NCI-H1105 (cell line): ENCODE measurements at regions not wholly inside any gene's neighbourhood (a gene's known extent, or its start where the extent isn't known, plus 50 kb on each side); places are given as distances from the start of the nearest gene placed in this dataset.

Experiments used
- DNase-seq: peaks from one replicate; lab custom pipeline; 2025; lab: John Stamatoyannopoulos, UW

GRCh38 chr2:82508702-82509101, 1950.4 kb downstream of the SUCLG1 start:
- DNase-seq, result no peak

DNA sequence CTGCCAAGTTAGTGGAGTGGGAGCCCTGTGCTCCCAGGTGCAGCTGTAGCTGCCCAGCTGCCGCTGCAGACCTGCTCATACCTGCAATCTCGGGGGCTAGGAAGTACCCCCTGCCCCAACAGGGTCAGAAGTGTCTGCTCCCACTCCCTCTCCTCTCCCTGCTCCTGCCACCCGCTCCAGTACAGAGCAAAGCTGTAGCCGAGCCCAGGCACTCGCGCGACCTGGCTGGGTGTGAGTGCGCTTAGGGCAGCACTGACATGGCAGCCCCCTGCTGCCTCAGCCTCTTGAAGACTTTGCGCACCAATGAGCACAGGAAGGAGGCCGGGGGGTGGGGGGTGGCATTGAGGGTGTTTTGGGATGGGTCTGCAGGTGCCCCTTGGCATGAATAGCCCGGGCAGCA, 1951.4 kb downstream of the SUCLG1 start:
- no peak for DNase-seq

DNA sequence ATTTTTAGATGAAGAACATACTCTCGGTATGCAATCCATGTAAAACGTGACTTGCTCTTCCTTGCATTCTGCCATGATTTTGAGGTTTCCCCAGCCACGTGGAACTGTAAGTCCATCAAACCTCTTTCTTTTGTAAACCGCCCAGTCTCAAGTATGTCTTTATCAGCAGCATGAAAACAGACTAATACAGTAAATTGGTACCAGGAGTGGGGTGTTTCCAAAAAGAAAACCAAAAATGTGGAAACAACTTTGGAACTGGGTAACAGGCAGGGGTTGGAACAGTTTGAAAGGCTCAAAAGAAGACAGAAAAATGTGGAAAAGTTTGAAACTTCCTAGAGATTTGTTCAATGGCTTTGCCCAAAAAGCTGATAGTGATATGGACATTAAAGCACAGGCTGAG, 1957.9 kb downstream of the SUCLG1 start:
- no peak for DNase-seq

- no peak for DNase-seq
Measured at GRCh38 chr2:82498777-82499443, 1960.2 kb downstream of the SUCLG1 start.

- no peak for DNase-seq
Measured at GRCh38 chr2:82494739-82495138, 1964.3 kb downstream of the SUCLG1 start.

DNA sequence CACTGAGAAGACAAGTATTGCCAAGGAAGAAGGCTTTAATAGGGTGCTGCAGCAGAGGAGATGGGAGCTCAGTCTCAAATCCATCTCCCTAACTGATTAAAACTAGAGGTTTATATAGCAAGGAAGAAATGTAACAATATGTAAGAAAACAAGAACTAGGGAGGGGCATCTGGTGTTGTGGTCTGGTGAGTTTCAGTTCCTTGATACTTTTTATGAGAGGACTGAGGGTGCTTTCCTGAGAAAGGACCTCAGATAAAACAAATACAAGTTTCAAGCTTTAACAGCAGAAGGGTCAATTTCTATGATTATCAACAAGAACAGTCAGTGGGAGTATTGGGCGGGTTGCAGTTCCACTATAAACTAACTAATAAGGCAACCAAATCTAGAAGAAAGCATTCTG, 1967.5 kb downstream of the SUCLG1 start:
- DNase-seq, result no peak

DNA sequence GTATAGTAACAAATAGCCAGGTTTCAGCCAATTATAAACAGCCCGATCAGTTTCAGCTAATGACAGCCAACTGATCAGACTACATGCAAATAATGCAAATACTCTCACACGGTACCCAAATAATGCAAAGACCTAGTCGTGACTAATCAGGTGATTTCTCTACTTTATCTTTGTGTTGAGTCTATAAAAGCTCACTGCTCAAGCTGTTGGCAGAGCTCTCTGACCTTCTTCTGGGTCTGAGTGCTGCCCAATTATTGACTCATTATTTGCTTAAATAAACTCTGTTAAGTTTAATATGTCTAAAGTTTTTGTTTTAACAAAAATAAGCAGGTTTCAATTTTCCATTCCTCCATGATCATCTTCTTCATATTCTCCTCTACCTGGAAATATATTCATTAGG, 1971.7 kb downstream of the SUCLG1 start:
- DNase-seq, result no peak

DNA sequence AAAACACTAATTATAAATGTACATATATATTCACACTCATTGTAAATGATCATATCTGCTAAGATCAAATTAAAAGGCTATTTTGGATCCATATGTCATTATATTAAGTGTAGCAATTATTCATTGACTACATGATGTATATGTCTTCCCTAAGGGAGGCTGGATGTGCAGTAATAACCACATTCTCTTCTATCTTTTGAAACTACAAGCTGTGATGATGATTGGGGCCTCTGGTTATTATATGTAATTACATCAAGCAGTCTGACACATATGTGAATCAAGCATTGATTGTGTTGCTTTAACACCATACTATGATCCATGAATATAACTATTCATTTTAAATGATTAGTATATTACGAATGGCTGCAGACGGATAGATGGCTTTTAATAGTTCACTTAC, 1973.4 kb downstream of the SUCLG1 start:
- DNase-seq, result no peak

DNA sequence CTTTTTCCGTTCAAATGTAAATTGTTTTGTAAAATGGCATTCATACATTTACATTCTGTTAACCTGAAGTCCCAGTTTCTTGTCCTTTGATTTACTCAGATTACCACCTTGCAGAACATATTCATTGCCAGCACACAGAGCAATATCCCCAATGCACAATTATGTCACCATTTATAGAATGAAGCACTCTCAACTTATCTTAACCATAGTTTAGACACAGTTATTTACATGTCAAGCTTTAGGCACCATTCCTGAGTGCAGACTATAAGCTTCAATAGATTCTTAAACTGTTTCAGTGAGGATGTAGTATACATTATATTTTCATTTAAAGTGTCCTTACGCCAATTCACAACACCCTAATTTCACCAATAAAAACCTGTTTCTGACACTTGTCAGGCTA, 1977.9 kb downstream of the SUCLG1 start:
- no peak for DNase-seq

DNA sequence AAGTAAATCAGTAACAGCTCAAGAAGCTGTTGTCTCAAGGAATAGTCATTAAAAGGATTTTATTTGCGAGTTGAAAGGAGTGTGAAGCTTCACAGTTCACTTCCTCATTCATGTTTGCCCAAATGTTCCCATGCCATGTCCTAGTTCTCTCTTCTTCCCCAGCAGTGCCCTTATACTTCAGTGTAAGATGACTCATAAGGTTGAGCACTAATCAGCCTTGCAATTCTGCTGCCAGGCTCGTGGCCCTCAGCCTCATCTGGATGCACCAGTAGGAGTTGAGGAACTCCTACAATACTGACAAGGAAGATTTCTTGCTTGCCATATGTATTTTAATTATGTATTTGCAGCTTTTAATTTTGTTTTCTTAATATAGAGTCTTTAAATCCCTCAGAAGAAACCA, 1980.4 kb downstream of the SUCLG1 start:
- DNase-seq, result no peak

- no peak for DNase-seq
Measured at GRCh38 chr2:82476094-82476493, 1983.0 kb downstream of the SUCLG1 start.

- no peak for DNase-seq
Measured at GRCh38 chr2:82428251-82428650, 2030.8 kb downstream of the SUCLG1 start.

DNA sequence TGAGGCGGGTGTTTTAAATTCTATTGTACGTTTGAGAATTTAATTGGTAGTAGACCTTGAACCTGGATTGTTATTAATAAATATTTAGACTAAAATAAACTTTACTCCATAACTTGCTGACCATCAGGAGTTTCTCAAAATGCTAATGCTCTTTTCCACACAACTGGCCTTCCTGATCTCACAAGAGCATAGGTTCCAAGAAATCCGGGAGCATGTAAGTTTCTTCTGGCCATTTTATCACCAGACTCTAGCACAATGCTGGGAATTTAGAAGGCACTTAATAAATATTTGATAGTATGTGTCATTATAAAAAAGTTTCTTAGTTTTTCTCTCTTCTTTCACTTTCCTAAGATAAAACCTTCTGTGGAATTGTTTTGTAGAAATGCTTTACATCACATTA, 2047.1 kb downstream of the SUCLG1 start:
- no peak for DNase-seq

- DNase-seq, result no peak
Measured at GRCh38 chr2:82411071-82411470, 2048.0 kb downstream of the SUCLG1 start.

DNA sequence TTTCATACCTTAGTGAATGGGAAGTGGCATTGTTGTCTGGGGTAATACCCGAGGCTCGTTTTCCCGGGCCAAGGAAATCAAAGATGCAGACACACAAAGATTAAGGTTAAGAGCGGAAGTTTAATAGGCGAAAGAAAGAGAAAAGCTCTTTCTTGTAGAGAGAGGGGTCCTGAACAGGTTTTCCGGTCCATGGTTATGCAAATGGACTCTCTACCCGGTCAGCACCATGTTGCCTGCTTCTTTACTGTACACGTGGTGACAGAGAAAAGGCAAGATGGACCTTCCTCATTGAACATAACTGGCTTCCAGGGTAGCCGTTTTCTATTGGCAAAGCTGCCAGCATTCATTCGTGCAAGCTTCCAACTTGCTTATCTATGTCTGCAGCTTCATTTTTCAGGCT, 2063.5 kb downstream of the SUCLG1 start:
- no peak for DNase-seq

DNA sequence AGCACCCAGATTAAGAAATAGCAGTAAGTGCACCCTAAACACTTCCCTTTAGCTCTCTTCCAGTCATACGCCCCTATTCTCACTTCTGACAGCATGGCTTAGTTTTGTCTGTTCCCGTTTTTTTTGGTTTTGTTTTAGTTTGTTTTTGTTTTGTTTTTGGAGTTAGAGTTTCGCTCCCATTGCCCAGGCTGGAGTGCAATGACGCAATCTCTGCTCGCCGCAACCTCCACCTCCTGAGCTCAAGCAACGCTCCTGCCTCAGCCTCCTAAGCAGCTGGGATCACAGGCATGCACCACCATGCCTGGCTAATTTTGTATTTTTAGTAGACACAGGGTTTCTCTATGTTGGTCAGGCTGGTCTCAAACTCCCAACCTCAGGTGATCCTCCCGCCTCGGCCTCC, 2067.7 kb downstream of the SUCLG1 start:
- no peak for DNase-seq

- no peak for DNase-seq
Measured at GRCh38 chr2:82355622-82356021, 2051.1 kb upstream of the LRRTM1 start.

GRCh38 chr2:82345910-82346309, 2041.4 kb upstream of the LRRTM1 start:
- DNase-seq, result no peak

DNA sequence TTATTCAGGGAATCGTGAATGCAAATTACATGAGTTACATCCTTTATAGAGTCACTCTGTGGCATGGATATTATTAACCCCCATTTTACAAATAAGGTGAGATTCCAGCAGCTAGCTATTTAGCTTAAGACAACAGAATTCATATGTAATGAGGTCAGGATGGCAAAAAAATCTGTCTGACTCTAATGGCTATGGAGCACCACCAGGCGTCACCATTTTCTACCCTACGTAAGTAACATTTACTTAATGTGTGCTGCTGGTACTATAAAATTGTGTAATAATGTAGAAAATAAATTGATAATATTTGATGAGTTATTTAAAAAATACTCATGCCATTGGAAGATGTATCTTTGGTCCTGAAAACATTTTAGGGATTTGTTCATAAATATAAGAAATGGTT, 2040.1 kb upstream of the LRRTM1 start:
- no peak for DNase-seq

GRCh38 chr2:82342356-82342755, 2037.8 kb upstream of the LRRTM1 start:
- no peak for DNase-seq

- no peak for DNase-seq
Measured at GRCh38 chr2:82340578-82341053, 2036.1 kb upstream of the LRRTM1 start.

DNA sequence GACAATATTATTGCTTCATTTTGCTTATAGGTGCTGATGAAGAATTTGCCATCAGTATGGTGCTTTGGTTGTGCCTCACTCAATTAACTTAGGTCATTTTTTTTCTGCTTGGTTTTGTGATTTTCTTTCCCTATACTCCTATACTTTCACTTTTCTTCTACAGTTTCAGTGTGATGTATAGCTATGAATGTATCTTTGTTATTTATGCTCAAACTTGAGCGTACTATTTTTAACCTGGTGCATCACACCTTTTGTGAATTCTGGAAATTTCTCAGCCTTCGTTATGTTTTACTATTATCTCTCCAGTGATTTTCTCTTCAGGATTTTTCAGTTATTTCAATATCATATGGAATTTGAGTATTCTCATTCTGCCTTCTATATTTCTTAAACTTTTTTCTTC, 2035.3 kb upstream of the LRRTM1 start:
- no peak for DNase-seq

- DNase-seq, result no peak
Measured at GRCh38 chr2:82333697-82334096, 2029.1 kb upstream of the LRRTM1 start.

DNA sequence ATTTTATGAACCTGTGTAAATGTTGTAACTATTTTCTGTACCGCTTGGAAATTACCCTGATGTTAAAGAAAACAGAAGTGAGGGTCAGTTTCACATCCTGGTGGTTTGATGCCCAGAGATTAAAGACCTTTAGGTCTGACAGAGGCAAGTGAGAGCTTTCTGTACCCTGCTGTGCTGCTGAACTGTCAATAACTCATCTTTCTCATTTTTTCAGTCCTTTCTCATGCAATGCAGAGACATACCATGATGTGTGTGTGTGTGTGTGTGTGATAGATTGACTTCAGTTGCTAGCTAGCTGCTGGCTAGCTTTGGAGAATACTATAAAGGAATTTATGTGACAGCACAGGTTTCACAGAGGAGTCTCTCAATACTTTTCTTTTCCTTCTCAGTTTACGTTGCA, 2025.6 kb upstream of the LRRTM1 start:
- no peak for DNase-seq
